SK-N-SH (cell line): ENCODE measurements at regions not wholly inside any gene's neighbourhood (a gene's known extent, or its start where the extent isn't known, plus 50 kb on each side); places are given as distances from the start of the nearest gene placed in this dataset.

Source experiments
- FOXM1 ChIP-seq: IDR thresholded peaks from 2 replicates; pipeline ENCODE4 v1.4.0; 2012; ENCODE audit warnings: low read depth, mild to moderate bottlenecking
- RFX5 ChIP-seq: IDR thresholded peaks from 2 replicates; pipeline ENCODE4 v1.6.1; 2012; ENCODE audit warnings: mild to moderate bottlenecking, improper control_type of control experiment, low read length
- TF ChIP-seq, protein P1 (sequence below): IDR thresholded peaks from 2 replicates; pipeline ENCODE4; 2012

DNA sequence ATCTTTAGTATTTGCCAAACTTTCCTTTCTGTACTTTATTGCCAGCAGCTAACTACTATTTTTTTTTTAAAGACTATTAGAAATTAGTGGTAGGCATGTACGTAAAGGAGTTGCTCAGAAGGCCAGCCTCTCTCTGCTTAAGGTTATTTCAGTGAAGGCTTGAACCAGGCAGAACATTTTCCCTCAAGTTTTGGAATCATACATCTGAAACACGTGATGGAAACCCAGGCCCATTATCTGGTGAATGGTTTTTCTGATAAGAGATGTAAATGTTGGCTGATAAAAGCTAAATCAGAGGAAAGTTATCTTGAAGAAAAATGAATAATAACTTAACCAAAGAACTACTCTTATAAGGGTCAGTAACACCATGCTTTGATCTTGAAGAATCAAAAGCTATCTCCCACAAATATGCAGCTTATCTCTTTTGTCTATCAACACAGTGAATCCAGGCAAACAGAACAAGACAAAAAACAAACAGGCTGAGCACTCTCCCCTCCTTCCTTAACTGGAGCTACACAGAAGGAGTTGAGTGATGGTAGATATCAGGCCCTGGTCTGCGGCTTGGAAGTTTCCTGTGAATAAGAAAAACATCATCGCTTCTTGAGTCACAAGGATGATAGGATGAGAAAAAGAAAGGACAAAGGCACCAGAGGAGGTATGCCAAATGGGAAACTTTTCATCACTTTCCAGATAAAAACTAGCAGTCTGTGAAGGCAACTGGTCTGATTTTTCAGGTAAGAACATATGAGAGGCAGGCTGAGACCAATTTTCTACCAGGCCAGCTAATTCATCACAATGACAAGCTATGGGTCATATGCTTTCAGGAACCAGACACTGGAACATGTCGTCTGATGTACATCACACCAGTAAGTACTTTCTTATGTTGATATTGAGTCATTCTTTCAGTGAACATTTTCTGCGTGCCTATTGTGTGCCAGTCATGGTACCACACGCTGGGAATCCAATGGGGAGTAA is 88.4 kb upstream of the STK17B start:
- TF ChIP-seq, protein P1, sequence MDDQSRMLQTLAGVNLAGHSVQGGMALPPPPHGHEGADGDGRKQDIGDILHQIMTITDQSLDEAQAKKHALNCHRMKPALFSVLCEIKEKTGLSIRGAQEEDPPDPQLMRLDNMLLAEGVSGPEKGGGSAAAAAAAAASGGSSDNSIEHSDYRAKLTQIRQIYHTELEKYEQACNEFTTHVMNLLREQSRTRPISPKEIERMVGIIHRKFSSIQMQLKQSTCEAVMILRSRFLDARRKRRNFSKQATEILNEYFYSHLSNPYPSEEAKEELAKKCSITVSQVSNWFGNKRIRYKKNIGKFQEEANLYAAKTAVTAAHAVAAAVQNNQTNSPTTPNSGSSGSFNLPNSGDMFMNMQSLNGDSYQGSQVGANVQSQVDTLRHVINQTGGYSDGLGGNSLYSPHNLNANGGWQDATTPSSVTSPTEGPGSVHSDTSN = peak; percentile 85
- TF ChIP-seq RFX5 (no peak), FOXM1 (peak; percentile 89)
